CD4-positive, alpha-beta T cell (primary cell): ENCODE measurements at regions not wholly inside any gene's neighbourhood (a gene's known extent, or its start where the extent isn't known, plus 50 kb on each side); places are given as distances from the start of the nearest gene placed in this dataset.
"Not testable (repeated sequence)": the region's sequence is repeated elsewhere in the genome, so short reads cannot be mapped to it uniquely, and the experiment has no call there.

Experiments
- ATAC-seq: fragments of 200-7000 bp; cut with Tn5 transposase; one replicate; pipeline ENCODE4 v1.10.0; 2022; ENCODE audit warnings: mild to moderate bottlenecking; ENCODE audit not compliant: poor library complexity
- CTCF ChIA-PET: fragments of 350-600 bp; sonication (Branson Sonifier 250); formaldehyde crosslinking; loops from one replicate; lab custom pipeline; 2021; ENCODE audit warnings: antibody characterized with exemption, inconsistent platforms; lab: Charles Lee
- POLR2A ChIA-PET: fragments of 350-600 bp; sonication (Branson Sonifier 250); formaldehyde crosslinking; loops from one replicate; lab custom pipeline; 2021; ENCODE audit warnings: antibody characterized with exemption, inconsistent platforms; lab: Charles Lee
- DNase-seq, 14 experiments: peaks; one replicate each; pipeline ENCODE4 v3.0.0-alpha.2; 2013 to 2020; ENCODE audit warnings: mixed read lengths in 2 of 14
- H3K27ac ChIP-seq, 2 donors: one replicate each; pipeline versions ENCODE4 v1.5.1 to v1.7.0; 2013; ENCODE audit warnings: low read length in 2 of 2, low read depth in 1 of 2, mild to moderate bottlenecking in 1 of 2
- H3K27me3 ChIP-seq, 2 experiments: 1 replicate in 1 of 2; 2 replicates in 1 of 2; pipeline versions ENCODE4 v1.6.1 to v1.7.0; 2013; ENCODE audit warnings: low read length in 2 of 2, control low read depth in 1 of 2, mild to moderate bottlenecking in 1 of 2, moderate library complexity in 1 of 2; ENCODE audit not compliant: insufficient read depth in 2 of 2, control insufficient read depth in 1 of 2
- H3K36me3 ChIP-seq: one replicate; pipeline ENCODE4 v1.6.1; 2013; ENCODE audit warnings: low read length, control low read depth; ENCODE audit not compliant: insufficient read depth
- H3K4me1 ChIP-seq: one replicate; pipeline ENCODE4 v1.6.1; 2013; ENCODE audit warnings: low read length, control low read depth; ENCODE audit not compliant: insufficient read depth
- H3K4me3 ChIP-seq: one replicate; pipeline ENCODE4 v1.5.1; 2013; ENCODE audit warnings: mild to moderate bottlenecking, low read length, moderate library complexity
- H3K9me3 ChIP-seq, 2 experiments: 1 replicate in 1 of 2; 2 replicates in 1 of 2; pipeline versions ENCODE4 v1.6.1 to v1.7.0; 2013; ENCODE audit warnings: low read length in 2 of 2, mild to moderate bottlenecking in 2 of 2, control low read depth in 1 of 2, moderate library complexity in 1 of 2; ENCODE audit not compliant: control insufficient read depth in 1 of 2, insufficient read depth in 1 of 2
- H3K27ac Mint-ChIP-seq: one replicate; pipeline ENCODE4 v1.8.0; 2020; ENCODE audit warnings: mixed read lengths
- H3K27me3 Mint-ChIP-seq: one replicate; pipeline ENCODE4 v1.8.0; 2021; ENCODE audit warnings: mixed read lengths
- H3K36me3 Mint-ChIP-seq: one replicate; pipeline ENCODE4 v1.8.0; 2021; ENCODE audit warnings: low read depth, mixed read lengths
- H3K4me1 Mint-ChIP-seq: one replicate; pipeline ENCODE4 v1.8.0; 2021; ENCODE audit warnings: low read depth, mixed read lengths
- H3K4me3 Mint-ChIP-seq: one replicate; pipeline ENCODE4 v1.8.0; 2020; ENCODE audit warnings: mild to moderate bottlenecking, mixed read lengths
- H3K9me3 Mint-ChIP-seq: one replicate; pipeline ENCODE4 v1.8.0; 2020; ENCODE audit warnings: mixed read lengths
- intact Hi-C, 2 experiments: fragments of 100-400 bp; cut with DNase I in 1 of 2; cut with micrococcal nuclease in 1 of 2; formaldehyde crosslinking; loops; one replicate each; pipeline versions ENCODE4 v1.15.1 to v1.9.0; 2023 to 2025; cut with DNase I, micrococcal nuclease
- TF ChIP-seq, protein P1 (sequence below): fragments of 200-600 bp; IDR thresholded peaks from one replicate; pipeline ENCODE4 v1.8.0; 2022; ENCODE audit warnings: antibody characterized with exemption, mild to moderate bottlenecking

DNA sequence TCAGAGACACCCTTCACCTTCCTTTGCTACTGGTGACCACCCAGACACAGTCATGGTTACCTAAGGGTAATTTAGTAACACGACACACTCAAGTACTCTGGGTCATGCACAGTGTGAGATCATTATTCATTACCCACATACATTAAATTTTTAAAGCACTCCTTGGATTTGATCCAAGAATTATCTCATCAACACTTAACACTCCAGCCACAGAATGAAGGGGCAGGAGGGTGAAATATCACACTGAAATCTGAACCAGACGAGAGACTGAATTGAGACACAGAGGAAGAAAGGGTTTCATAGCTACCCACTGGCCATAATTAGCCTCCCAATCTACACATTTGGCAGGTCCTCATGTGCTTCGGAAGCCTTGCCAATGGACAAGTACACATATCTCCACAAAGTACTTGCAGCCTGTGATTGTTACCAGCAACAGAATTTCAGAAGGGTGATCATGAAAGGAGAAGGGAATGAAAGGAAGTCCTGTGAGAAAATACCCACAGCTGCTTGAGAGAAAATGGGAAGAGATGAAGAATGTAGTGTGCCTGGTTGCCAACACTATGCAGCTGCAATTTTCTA lies 189.3 kb downstream of the POLR1F start:
- TF ChIP-seq, protein P1, sequence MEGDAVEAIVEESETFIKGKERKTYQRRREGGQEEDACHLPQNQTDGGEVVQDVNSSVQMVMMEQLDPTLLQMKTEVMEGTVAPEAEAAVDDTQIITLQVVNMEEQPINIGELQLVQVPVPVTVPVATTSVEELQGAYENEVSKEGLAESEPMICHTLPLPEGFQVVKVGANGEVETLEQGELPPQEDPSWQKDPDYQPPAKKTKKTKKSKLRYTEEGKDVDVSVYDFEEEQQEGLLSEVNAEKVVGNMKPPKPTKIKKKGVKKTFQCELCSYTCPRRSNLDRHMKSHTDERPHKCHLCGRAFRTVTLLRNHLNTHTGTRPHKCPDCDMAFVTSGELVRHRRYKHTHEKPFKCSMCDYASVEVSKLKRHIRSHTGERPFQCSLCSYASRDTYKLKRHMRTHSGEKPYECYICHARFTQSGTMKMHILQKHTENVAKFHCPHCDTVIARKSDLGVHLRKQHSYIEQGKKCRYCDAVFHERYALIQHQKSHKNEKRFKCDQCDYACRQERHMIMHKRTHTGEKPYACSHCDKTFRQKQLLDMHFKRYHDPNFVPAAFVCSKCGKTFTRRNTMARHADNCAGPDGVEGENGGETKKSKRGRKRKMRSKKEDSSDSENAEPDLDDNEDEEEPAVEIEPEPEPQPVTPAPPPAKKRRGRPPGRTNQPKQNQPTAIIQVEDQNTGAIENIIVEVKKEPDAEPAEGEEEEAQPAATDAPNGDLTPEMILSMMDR: no peak
- H3K4me3 ChIP-seq: no peak overlapping the region
- H3K9me3 ChIP-seq: no peaks in the 10 kb centered on the region
- Mint-ChIP-seq H3K9me3 (peaks cover 3% of the 10 kb centered on the region), H3K27ac (no peak overlapping the region), H3K4me1 (no peaks in the 10 kb centered on the region), H3K36me3 (no peaks in the 10 kb centered on the region), H3K27me3 (no peaks in the 10 kb centered on the region), H3K4me3 (no peak overlapping the region)
- intact Hi-C loops: no loop called here
- POLR2A ChIA-PET: no interaction called here
- no peak overlapping the region for H3K27ac ChIP-seq
- H3K27me3 ChIP-seq: no peaks in the 10 kb centered on the region
- CTCF ChIA-PET: no interaction called here
- H3K4me1 ChIP-seq: no peaks in the 10 kb centered on the region
- ATAC-seq: no peak
- no peaks in the 10 kb centered on the region for H3K36me3 ChIP-seq
- no peak for DNase-seq

DNA sequence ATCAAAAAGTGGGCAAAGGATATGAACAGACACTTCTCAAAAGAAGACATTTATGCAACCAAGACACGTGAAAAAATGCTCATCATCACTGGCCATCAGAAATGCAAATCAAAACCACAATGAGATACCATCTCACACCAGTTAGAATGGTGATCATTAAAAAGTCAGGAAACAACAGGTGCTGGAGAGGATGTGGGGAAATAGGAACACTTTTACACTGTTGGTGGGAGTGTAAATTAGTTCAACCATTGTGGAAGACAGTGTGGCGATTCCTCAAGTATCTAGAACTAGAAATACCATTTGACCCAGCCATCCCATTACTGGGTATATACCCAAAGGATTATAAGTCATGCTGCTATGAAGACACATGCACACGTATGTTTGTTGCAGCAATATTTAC lies 191.3 kb downstream of the POLR1F start:
- POLR2A ChIA-PET, H3K4me1 Mint-ChIP-seq, H3K27ac Mint-ChIP-seq, H3K27ac ChIP-seq, H3K27me3 ChIP-seq, H3K36me3 ChIP-seq, DNase-seq, H3K27me3 Mint-ChIP-seq, CTCF ChIA-PET, H3K36me3 Mint-ChIP-seq, H3K9me3 ChIP-seq, H3K4me3 Mint-ChIP-seq, H3K4me1 ChIP-seq, H3K4me3 ChIP-seq, intact Hi-C loops, ATAC-seq, H3K9me3 Mint-ChIP-seq: not testable (repeated sequence)

DNA sequence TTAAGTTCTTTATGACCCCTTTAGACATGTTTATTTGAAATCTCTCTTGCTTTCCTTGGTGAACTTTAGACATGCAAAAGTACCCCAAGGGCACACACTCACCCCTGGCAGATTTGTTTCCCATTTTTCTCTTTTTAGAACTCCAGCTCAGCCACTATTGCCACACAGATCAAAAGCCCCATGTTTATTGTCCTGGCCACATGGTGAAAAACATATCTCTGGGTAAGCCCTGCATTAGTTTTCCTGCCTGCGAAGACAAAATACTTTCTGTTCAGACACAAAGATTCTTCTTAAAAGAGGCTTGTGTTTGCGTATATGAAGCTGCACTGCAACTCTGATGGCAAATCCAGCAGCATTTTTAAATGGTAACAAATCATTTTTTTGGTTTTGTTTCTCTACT lies 200.0 kb downstream of the POLR1F start:
- Histone ChIP-seq H3K27me3 (no peaks in the 10 kb centered on the region), H3K4me3 (no peak overlapping the region), H3K9me3 (no peaks in the 10 kb centered on the region), H3K4me1 (no peaks in the 10 kb centered on the region), H3K27ac (no peak overlapping the region), H3K36me3 (no peaks in the 10 kb centered on the region)
- Mint-ChIP-seq H3K9me3 (no peaks in the 10 kb centered on the region), H3K36me3 (no peaks in the 10 kb centered on the region), H3K27ac (no peak overlapping the region), H3K4me1 (no peaks in the 10 kb centered on the region), H3K27me3 (no peaks in the 10 kb centered on the region), H3K4me3 (no peak overlapping the region)
- TF ChIP-seq, protein P1: no peak
- ATAC-seq (no peak), DNase-seq (no peak)
- intact Hi-C loops: no loop called here
- ChIA-PET POLR2A (no interaction called here), CTCF (no interaction called here)

DNA sequence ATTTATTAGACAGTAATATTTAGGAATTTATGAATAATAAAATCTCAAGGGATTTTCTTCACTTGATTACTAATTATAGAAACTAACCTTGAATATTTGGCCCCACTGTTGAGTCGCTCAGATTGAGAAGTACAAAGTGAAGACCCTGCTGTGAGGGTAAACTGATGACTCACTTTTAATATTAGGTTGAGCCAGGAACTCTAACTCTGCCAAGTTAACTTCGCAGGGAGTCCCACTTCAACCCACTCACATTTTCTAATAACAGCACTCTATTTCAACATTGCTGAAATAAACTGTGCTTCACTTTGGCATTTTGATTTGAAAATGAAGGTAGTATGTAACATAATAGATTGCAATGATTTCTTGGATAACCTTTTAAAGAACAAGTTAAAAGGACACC lies 200.7 kb downstream of the POLR1F start:
- no peak for ATAC-seq
- ChIA-PET POLR2A (no interaction called here), CTCF (no interaction called here)
- Mint-ChIP-seq H3K27ac (no peak overlapping the region), H3K36me3 (no peaks in the 10 kb centered on the region), H3K9me3 (no peaks in the 10 kb centered on the region), H3K4me3 (no peak overlapping the region), H3K27me3 (no peaks in the 10 kb centered on the region), H3K4me1 (no peaks in the 10 kb centered on the region)
- TF ChIP-seq, protein P1: no peak
- H3K36me3 ChIP-seq: no peaks in the 10 kb centered on the region
- no peak for DNase-seq
- no peak overlapping the region for H3K27ac ChIP-seq
- intact Hi-C loops: no loop called here
- H3K4me1 ChIP-seq: no peaks in the 10 kb centered on the region
- H3K9me3 ChIP-seq: no peaks in the 10 kb centered on the region
- no peak overlapping the region for H3K4me3 ChIP-seq
- no peaks in the 10 kb centered on the region for H3K27me3 ChIP-seq
